Upper lobe of left lung (tissue), 4 donors: ENCODE measurements at regions not wholly inside any gene's neighbourhood (a gene's known extent, or its start where the extent isn't known, plus 50 kb on each side); places are given as distances from the start of the nearest gene placed in this dataset.

Experiments
- POLR2A ChIP-seq, 4 donors: fragments of 450-650 bp; IDR thresholded peaks; one replicate each; pipeline ENCODE4 v1.5.1; 2016 to 2017; ENCODE audit warnings: antibody characterized with exemption in 4 of 4, mild to moderate bottlenecking in 2 of 4
- POLR2AphosphoS5 ChIP-seq, 2 donors: sonication (generic); formaldehyde crosslinking; IDR thresholded peaks; one replicate each; pipeline ENCODE4 v1.5.1; 2017; ENCODE audit warnings: antibody characterized with exemption in 2 of 2
- TF ChIP-seq, protein P1 (sequence below), 6 experiments: fragments of 450-650 bp in 4 of 6; fragments of 200-600 bp in 2 of 6; sonication (generic) in 2 of 6; IDR thresholded peaks; one replicate each; pipeline ENCODE4 v1.5.1; 2016 to 2019; ENCODE audit warnings: antibody characterized with exemption in 6 of 6

DNA sequence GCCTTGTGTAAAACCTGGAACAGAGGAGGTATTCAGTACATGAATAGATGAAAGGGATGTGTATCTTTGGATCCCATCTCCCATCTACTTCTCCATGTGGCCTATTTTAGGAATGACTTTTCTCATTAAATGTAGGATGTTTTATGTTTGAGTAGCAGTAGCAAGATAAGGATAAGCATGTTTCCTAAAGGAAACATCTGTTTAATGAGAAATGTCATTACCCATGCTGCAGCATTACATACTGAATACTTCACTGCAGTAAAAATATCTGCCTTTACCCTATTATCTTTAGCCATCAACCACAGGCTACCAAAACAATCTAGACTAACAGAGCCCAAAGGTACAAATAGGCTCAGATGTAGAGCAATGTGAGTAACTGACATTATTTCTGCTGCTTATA lies 419.2 kb upstream of the CYRIA start:
- TF ChIP-seq, protein P1, sequence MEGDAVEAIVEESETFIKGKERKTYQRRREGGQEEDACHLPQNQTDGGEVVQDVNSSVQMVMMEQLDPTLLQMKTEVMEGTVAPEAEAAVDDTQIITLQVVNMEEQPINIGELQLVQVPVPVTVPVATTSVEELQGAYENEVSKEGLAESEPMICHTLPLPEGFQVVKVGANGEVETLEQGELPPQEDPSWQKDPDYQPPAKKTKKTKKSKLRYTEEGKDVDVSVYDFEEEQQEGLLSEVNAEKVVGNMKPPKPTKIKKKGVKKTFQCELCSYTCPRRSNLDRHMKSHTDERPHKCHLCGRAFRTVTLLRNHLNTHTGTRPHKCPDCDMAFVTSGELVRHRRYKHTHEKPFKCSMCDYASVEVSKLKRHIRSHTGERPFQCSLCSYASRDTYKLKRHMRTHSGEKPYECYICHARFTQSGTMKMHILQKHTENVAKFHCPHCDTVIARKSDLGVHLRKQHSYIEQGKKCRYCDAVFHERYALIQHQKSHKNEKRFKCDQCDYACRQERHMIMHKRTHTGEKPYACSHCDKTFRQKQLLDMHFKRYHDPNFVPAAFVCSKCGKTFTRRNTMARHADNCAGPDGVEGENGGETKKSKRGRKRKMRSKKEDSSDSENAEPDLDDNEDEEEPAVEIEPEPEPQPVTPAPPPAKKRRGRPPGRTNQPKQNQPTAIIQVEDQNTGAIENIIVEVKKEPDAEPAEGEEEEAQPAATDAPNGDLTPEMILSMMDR (IDR thresholded peaks at IDR 0.05), result no peak
- no peak for TF ChIP-seq POLR2A (IDR thresholded peaks at IDR 0.05)
- TF ChIP-seq POLR2AphosphoS5 (IDR thresholded peaks at IDR 0.05), result no peak
